ENCODE measurements at regions not wholly inside any gene's neighbourhood (a gene's known extent, or its start where the extent isn't known, plus 50 kb on each side); places are given as distances from the start of the nearest gene placed in this dataset.

DNA sequence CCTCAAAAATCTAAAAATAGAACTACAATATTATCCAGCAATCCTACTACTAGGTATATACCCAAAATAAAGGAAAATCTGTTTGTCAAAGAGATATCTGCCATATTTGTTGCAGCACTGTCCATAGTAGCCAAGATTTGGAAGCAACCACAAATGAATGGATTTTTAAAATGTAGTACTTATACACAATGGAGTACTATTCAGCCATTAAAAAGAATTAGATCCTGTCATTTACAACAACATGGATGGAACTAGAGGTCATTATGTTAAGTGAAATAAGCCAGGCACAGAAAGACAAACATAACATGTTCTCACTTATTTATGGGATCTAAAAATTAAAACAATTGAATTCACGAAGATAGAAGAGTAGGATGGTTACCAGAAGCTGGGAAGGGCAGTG lies 135.7 kb upstream of the CCDC28A start:
- Histone ChIP-seq H3K4me3 (no peak overlapping the region), H3K9me2 (ENCODE audit: insufficient read depth) (no peaks in the 10 kb centered on the region), H3K79me2 (replicated peaks; ENCODE audit: insufficient read depth) (peaks cover 39% of the 10 kb centered on the region), H2AFZ (no peak overlapping the region), H3K27ac (ENCODE audit: low read depth) (no peak overlapping the region), H4K20me1 (replicated peaks; ENCODE audit: insufficient read depth) (no peaks in the 10 kb centered on the region), H3K4me1 (ENCODE audit: insufficient read depth) (peaks cover 12% of the 10 kb centered on the region; the same call in 1 of the 2 replicates), H3K27me3 (ENCODE audit: insufficient read depth) (no peaks in the 10 kb centered on the region), H3K36me3 (ENCODE audit: insufficient read depth) (no peaks in the 10 kb centered on the region), H3F3A (replicated peaks; ENCODE audit: low read depth) (no peaks in the 10 kb centered on the region), H3K4me2 (no peak overlapping the region)
- no peak for ATAC-seq
- no peak overlapping the region for H3K27ac Mint-ChIP-seq
- H3K4me3 Mint-ChIP-seq = no peak overlapping the region
- TF ChIP-seq EZH2phosphoT487 (IDR thresholded peaks at IDR 0.05; ENCODE audit: unreplicated experiment) (no peak), EZH2 (IDR thresholded peaks at IDR 0.05; ENCODE audit: low read depth, unreplicated experiment) (no peak), ZNF331 (CRISPR knock-in tag; IDR thresholded peaks at IDR 0.05; ENCODE audit: low read depth) (no peak), STAT1 (IDR thresholded peaks at IDR 0.05; ENCODE audit: unreplicated experiment) (no peak), ZNF114 (CRISPR knock-in tag; IDR thresholded peaks at IDR 0.05) (no peak), CREB1 (CRISPR knock-in tag; IDR thresholded peaks at IDR 0.05; ENCODE audit: low read depth) (no peak), JUNB (IDR thresholded peaks at IDR 0.05; ENCODE audit: unreplicated experiment) (no peak), POLR2AphosphoS5 (IDR thresholded peaks at IDR 0.05; ENCODE audit: low read depth) (no peak), NANOG (IDR thresholded peaks at IDR 0.05; ENCODE audit: borderline replicate concordance) (no peak)
- TF ChIP-seq, protein P1, sequence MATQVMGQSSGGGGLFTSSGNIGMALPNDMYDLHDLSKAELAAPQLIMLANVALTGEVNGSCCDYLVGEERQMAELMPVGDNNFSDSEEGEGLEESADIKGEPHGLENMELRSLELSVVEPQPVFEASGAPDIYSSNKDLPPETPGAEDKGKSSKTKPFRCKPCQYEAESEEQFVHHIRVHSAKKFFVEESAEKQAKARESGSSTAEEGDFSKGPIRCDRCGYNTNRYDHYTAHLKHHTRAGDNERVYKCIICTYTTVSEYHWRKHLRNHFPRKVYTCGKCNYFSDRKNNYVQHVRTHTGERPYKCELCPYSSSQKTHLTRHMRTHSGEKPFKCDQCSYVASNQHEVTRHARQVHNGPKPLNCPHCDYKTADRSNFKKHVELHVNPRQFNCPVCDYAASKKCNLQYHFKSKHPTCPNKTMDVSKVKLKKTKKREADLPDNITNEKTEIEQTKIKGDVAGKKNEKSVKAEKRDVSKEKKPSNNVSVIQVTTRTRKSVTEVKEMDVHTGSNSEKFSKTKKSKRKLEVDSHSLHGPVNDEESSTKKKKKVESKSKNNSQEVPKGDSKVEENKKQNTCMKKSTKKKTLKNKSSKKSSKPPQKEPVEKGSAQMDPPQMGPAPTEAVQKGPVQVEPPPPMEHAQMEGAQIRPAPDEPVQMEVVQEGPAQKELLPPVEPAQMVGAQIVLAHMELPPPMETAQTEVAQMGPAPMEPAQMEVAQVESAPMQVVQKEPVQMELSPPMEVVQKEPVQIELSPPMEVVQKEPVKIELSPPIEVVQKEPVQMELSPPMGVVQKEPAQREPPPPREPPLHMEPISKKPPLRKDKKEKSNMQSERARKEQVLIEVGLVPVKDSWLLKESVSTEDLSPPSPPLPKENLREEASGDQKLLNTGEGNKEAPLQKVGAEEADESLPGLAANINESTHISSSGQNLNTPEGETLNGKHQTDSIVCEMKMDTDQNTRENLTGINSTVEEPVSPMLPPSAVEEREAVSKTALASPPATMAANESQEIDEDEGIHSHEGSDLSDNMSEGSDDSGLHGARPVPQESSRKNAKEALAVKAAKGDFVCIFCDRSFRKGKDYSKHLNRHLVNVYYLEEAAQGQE (IDR thresholded peaks at IDR 0.05; ENCODE audit: unreplicated experiment) = no peak
- TF ChIP-seq, protein P2, sequence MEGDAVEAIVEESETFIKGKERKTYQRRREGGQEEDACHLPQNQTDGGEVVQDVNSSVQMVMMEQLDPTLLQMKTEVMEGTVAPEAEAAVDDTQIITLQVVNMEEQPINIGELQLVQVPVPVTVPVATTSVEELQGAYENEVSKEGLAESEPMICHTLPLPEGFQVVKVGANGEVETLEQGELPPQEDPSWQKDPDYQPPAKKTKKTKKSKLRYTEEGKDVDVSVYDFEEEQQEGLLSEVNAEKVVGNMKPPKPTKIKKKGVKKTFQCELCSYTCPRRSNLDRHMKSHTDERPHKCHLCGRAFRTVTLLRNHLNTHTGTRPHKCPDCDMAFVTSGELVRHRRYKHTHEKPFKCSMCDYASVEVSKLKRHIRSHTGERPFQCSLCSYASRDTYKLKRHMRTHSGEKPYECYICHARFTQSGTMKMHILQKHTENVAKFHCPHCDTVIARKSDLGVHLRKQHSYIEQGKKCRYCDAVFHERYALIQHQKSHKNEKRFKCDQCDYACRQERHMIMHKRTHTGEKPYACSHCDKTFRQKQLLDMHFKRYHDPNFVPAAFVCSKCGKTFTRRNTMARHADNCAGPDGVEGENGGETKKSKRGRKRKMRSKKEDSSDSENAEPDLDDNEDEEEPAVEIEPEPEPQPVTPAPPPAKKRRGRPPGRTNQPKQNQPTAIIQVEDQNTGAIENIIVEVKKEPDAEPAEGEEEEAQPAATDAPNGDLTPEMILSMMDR (conservative IDR thresholded peaks at IDR 0.05; ENCODE audit: low read depth in 2 of 2) = no peak
- TF ChIP-seq, protein P3, sequence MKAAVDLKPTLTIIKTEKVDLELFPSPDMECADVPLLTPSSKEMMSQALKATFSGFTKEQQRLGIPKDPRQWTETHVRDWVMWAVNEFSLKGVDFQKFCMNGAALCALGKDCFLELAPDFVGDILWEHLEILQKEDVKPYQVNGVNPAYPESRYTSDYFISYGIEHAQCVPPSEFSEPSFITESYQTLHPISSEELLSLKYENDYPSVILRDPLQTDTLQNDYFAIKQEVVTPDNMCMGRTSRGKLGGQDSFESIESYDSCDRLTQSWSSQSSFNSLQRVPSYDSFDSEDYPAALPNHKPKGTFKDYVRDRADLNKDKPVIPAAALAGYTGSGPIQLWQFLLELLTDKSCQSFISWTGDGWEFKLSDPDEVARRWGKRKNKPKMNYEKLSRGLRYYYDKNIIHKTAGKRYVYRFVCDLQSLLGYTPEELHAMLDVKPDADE (IDR thresholded peaks at IDR 0.05) = no peak
- TF ChIP-seq, protein P4, sequence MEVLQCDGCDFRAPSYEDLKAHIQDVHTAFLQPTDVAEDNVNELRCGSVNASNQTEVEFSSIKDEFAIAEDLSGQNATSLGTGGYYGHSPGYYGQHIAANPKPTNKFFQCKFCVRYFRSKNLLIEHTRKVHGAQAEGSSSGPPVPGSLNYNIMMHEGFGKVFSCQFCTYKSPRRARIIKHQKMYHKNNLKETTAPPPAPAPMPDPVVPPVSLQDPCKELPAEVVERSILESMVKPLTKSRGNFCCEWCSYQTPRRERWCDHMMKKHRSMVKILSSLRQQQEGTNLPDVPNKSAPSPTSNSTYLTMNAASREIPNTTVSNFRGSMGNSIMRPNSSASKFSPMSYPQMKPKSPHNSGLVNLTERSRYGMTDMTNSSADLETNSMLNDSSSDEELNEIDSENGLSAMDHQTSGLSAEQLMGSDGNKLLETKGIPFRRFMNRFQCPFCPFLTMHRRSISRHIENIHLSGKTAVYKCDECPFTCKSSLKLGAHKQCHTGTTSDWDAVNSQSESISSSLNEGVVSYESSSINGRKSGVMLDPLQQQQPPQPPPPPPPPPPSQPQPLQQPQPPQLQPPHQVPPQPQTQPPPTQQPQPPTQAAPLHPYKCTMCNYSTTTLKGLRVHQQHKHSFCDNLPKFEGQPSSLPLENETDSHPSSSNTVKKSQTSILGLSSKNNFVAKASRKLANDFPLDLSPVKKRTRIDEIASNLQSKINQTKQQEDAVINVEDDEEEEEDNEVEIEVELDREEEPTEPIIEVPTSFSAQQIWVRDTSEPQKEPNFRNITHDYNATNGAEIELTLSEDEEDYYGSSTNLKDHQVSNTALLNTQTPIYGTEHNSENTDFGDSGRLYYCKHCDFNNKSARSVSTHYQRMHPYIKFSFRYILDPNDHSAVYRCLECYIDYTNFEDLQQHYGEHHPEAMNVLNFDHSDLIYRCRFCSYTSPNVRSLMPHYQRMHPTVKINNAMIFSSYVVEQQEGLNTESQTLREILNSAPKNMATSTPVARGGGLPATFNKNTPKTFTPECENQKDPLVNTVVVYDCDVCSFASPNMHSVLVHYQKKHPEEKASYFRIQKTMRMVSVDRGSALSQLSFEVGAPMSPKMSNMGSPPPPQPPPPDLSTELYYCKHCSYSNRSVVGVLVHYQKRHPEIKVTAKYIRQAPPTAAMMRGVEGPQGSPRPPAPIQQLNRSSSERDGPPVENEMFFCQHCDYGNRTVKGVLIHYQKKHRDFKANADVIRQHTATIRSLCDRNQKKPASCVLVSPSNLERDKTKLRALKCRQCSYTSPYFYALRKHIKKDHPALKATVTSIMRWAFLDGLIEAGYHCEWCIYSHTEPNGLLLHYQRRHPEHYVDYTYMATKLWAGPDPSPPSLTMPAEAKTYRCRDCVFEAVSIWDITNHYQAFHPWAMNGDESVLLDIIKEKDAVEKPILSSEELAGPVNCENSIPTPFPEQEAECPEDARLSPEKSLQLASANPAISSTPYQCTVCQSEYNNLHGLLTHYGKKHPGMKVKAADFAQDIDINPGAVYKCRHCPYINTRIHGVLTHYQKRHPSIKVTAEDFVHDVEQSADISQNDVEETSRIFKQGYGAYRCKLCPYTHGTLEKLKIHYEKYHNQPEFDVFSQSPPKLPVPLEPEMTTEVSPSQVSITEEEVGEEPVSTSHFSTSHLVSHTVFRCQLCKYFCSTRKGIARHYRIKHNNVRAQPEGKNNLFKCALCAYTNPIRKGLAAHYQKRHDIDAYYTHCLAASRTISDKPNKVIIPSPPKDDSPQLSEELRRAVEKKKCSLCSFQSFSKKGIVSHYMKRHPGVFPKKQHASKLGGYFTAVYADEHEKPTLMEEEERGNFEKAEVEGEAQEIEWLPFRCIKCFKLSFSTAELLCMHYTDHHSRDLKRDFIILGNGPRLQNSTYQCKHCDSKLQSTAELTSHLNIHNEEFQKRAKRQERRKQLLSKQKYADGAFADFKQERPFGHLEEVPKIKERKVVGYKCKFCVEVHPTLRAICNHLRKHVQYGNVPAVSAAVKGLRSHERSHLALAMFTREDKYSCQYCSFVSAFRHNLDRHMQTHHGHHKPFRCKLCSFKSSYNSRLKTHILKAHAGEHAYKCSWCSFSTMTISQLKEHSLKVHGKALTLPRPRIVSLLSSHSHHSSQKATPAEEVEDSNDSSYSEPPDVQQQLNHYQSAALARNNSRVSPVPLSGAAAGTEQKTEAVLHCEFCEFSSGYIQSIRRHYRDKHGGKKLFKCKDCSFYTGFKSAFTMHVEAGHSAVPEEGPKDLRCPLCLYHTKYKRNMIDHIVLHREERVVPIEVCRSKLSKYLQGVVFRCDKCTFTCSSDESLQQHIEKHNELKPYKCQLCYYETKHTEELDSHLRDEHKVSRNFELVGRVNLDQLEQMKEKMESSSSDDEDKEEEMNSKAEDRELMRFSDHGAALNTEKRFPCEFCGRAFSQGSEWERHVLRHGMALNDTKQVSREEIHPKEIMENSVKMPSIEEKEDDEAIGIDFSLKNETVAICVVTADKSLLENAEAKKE (CRISPR knock-in tag; IDR thresholded peaks at IDR 0.05) = no peak
- peaks cover 15% of the 10 kb centered on the region for H3K4me1 Mint-ChIP-seq
- no peaks in the 10 kb centered on the region for H3K36me3 Mint-ChIP-seq (ENCODE audit: low read depth)
- no peaks in the 10 kb centered on the region for H3K27me3 Mint-ChIP-seq (ENCODE audit: insufficient read depth, low read depth, poor library complexity)
- H3K9me3 Mint-ChIP-seq = no peaks in the 10 kb centered on the region
- no peak for DNase-seq (ENCODE audit: low spot score)

Measured in GM23338 (cell line).